HT1080 (cell line): ENCODE measurements at regions not wholly inside any gene's neighbourhood (a gene's known extent, or its start where the extent isn't known, plus 50 kb on each side); places are given as distances from the start of the nearest gene placed in this dataset.
"Not testable (repeated sequence)": the region's sequence is repeated elsewhere in the genome, so short reads cannot be mapped to it uniquely, and the experiment has no call there.

Source experiments
- DNase-seq: peaks from one replicate; pipeline ENCODE4 v3.0.0-alpha.2; 2015; ENCODE audit warnings: low read depth

DNA sequence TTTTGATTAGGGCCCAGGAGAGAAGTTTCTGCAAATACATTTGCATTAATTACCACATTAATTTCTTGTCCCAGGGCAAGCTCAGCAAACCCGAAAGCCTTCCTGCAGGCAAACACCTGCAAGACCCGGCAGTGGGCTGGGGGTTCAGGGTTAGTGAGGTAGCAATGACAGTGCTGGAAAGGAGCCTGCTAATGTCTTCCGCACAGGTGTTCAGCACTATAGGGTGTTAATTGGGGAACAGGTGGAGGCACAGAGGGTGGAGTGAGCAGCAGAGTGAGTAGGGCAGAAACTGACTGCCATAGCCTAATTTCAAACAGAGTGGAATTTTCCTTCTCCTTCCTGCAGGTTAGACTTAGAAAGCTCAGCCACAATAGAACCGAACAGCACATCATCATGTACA lies 50.9 kb upstream of the UBASH3B start:
- DNase-seq, result no peak

DNA sequence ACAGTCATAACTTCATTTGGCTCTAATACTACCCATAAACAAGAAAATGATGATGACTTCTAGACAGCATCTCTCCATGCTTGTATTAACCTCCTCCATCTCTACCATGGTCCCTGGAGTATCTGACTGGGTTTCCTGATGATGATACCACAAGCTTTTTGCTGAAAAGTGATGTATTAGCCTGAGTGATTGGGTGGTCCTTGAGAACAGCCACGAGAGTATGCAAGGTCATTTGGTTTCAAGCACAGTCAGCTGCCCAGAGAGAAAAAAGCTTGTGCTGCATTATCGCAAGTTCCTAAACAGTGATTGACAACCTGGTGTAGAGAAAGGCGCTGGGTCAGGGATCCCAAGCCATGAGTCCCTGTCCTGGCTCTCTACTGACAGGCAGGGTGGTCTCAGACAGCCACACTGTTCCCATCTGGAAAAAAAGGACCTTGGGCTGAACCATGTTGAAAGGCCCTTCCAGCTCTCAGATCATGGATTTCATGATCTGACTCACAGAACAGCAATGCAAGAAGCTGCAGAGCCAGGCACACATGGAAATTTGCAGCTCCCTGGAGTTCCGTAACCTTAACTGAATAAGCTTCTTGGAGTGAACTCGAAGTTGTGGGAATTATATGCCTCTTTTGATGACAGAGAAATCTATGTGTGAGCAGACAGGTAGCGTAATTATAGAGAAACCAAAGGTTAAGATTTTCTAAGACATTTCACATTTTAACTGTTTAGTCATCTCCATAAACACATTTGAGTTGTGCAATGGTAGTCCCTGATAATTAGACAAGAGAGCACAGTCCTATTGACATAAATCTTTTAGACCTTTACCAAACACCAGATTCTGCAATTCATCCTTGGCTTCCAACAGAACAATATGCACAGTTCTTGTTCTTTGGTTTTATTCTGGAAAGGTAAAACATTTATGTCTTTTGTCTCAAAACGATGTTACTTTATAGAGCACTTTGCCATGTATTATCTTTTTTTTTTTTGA lies 54.1 kb upstream of the UBASH3B start:
- DNase-seq, result peak; percentile 28

DNA sequence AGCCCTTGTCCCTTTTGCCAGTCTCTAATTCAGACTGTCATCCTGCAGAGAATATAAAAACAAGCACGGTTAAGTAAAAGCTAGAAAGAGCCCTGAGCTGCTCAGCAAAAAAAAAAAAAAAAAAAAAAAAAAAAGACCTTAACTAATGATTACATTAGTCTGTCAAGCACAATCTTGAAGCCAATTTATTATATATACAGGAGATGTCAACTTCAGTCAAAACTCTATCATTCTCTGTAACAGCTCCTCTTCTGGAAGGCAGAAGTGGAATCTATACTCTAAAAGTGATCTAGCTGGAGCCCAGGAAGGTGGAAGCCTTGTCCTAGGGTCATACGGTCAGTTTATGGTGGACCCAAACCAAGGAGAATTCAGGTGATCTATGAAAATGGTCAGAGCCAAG lies 55.2 kb upstream of the UBASH3B start:
- DNase-seq, result no peak

DNA sequence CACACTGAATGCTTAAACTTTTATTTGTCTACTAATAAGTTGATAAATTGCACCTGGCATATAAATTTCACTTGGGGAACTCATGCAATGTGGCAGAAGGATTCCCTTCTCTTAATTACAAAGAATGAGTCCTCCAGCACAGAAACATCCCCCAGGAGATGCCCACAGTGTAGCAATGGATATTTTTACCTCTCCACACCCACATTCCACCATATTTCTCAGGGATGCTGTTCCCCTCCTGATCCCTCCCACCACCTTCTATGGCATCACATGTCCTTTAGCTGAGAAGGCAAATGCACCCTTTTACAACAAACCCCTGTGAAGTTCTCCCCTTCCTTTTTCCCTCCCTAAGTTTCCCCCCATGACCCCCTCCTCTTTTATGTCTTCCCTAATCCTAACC lies 56.1 kb upstream of the UBASH3B start:
- DNase-seq, result no peak

DNA sequence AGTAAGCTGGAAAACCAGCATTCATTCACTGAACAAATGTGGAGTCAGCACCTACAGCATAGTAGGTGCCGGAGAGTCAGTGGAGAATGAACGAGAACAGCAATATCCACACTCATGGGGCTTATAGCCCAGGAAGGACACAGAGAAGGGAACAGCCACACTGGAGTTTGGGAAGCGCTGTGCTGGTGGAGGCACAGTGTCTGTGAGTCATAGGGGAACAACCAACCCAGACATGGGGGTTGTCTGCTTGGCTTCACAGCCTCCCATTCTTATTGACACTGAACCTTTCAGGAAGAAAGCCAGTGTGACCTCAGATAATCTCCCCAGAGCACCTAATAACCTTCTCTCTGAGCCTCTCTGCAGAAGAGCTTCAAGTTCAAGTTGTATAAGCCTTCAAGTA lies 56.6 kb upstream of the UBASH3B start:
- DNase-seq, result no peak

DNA sequence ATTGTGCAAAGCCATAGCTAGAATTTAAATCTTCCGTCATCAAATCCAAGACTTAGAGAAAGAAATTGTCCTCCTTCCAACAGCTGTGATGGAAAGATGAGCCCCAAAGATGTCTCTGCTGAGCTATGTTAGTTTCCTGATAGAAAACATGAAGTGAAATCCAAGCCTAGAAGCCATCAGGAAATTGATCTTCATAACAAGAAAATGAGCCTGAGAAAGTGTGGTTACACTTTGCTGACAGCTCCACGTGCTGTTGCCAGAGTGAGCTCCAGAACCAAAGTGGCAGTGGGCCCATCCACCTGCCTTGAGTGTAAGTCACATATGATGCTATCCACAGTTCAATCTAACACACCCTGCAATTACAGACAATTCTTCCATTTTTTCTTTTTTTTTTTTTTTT lies 58.0 kb upstream of the UBASH3B start:
- DNase-seq, result no peak

DNA sequence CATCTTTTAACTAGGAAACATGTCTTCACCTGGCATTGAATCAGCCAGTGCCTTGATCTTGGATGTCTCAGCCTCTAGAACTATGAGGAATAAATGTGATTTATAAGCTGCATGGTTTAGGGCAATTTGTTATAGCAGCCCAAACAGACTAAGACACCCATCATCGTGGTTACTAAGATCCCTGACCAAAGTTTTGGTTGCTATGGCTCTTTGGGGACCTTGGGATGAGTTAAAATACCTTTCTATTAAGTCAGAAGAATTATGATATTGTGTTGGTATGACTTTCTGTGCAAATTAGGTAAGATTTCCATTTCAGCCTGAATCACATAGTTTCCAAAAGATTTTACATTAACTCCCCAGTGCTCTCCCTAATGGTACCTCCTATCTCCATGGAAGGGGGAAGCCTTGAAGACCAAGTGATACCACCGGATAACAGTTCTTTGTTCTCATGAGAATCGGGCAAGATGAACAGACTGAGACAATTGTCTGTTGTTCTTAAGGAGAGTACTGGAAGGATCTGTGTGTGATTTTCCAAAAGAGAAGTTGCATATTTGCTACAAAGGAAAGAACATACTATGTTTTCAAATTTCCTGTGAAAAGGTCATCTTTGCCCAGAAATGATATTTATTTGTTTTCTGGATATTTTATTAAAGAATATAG lies 60.4 kb upstream of the UBASH3B start:
- DNase-seq, result no peak

DNA sequence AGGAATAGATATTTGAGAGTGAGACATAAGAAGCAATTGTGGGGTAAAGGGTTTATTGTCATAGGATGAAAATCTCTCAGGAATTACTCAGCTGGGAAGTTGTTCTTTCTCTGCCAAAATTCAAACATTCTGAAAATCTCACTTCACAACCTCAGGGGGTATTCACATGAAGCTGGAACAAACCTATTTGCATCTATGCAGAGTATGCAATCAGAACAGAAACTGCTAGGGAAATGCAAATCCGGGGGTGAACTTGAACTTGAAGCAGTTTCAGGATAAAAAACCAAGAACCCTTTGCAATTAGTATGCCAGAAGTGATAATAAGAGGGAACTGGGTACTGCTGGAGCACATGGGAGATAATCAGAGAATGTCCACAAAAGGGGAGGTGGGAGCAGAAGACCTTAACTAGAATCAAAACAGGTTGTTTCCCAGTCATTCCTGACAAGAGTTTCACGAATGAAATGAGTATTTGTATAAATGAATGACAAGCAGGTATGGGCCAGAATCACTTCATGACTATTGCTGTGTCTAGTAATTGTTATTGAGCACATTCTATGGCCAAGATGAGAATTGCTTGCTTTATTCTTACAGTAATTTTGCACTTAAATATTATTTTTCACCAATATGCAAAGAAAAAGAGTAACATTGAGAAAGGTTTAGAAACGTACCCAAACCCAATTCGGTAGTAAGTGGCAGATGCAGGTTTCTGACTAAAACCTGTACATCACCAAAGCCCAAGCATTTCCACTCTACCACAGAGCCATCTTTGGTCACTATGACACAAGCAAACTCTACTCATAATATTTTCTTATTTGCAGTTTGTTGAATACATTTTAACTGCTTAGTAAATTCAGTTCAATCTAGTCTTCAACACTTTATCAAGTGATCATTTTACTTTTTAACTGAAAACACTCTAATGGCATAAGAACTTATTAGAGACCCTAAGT lies 61.8 kb upstream of the UBASH3B start:
- DNase-seq, result no peak

DNA sequence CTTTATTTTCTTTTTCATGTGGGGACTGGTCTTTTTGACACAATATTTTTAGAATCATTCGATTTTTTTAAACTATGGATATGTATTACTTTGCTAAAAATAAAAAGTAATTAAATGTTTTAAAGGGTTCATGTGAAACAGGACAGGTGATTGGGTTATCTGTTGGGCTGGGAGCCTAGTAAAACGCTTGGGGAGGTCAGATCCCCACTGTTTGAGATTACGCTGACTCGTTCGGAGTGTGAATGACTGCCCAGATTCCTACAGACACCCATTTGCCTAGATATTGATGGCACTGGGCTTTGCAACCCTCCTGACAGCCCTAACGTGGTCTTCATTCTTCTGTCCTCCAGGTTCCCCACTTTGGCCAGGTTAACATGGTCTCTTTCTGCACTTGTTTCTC lies 62.9 kb upstream of the UBASH3B start:
- DNase-seq, result no peak

DNA sequence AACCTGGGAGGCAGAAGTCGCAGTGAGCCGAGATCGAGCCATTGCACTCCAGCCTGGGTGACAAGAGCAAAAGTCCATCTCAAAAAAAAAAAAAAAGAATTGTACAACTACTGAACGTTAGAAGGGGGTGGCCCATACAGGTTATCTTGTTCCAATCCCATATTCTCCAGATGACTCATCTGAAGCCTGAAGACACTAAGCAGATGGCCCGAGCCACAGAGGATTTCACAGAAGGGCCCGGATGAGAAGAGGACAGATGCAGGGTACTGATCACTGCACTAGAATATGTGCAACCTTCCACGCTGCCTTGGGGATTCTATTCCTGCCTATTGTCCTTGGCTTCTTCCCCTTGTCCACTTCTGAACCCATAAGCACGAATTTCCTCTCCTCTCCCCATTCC lies 70.9 kb upstream of the UBASH3B start:
- DNase-seq, result no peak

DNA sequence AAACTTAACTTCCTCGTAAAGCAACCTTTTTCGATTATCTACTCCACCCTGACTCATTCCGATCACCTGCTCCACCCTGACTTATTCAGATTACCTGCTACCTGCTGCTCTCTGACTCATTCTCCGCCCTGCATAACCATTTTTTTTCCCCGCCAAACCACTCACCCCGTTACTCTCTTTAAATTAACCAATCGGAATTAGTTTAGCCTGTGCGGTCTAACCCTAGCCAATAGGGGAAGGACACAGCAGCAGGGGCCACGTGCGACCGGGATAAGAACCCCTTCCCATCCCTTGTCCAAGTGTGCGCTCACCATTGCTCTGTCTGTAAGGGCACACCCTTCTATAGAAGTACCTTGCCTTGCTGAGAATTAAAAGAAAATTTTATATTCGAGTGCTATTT lies 75.5 kb upstream of the UBASH3B start:
- not testable (repeated sequence) for DNase-seq

DNA sequence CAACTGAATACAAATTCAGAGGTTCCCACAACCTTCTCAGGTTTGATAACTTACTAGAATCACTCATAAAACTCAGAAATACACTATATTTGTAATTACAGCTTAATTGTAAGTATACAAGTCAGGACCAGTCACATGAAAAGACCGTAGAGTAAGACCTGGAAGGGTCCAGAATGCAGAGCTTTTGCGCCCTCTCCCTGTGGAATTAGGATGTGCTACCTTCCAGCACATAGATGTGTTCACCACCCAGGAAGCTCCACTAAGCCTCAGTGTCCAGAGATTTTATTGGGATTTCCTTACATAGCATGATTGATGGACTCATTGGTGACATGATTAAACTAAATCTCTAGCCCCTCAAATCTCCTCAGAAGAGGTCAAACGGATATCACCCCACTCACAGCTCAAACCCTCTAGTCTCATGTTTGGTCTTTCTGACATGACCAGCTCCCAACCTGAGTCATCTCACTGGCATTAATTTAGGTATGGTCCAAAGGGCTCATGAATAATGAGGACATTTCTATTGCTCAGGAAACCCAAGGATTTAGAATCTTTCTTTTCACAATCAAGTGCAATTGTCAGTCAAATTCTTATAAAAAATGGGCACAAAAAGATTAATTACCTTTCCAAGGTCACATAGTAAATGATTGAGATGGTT lies 77.2 kb upstream of the UBASH3B start:
- no peak for DNase-seq

DNA sequence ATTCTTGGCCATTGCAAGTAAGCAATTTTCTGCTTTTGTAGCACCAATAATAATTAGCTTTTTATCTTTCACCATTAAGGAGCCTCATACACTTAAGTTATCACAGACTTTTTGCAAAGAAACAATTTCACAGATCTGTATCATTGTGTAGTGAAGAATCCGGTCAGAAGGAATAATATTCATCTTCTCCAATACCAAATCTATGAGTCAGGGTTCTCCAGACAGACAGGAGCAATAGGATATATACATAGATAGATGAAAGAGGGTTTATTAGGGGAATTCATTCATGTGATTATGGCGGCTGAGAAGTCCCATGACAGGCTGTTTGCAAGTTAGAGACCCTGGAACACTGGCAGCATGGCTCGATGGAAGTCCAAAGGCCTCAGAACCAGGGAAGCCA lies 82.9 kb upstream of the UBASH3B start:
- DNase-seq, result no peak

DNA sequence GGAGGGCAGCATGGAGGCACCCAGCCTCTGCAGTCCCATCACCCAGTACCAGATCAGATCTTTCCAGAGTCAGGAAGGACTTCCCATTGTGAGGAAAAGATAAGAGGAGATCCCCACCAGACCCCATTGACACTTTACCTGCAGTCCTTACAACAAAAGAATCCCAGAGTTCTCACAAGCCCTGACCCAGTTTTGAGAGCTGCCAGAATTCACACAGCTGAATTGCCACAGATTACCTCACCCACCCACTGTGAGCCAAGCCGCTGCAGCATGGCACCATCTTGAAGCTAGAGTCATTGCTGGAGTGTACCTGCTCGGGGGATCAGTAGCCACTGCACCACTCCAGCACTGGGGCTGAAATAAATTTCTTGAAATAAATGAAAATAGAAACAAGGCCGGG lies 91.8 kb upstream of the UBASH3B start:
- DNase-seq, result no peak

DNA sequence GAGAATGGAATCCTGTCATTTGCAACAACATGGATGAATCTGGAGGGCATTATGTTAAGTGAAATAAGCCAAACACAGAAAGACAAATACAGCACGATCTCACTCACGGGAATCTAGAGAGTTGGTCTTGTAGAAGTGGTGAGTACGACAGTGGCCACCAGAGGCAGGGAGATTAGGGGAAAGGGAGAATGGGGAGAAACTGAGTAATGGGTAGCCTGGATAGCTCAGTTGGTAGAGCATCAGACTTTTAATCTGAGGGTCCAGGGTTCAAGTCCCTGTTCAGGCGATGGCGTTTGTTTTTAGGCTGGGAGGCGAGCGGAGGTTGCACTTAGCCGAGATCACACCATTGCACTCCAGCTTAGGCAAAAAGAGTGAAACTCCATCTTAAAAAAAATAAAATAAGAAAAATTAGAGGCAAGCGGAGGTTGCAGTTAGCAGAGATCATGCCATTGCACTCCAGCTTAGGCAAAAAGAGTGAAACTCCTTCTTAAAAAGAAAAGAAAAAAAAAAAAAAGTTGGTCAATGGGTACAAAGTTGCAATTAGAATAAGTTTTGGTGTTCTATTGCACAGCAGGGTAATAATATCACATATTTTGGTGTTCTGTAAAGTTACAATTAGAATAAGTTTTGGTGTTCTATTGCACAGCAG lies 95.7 kb upstream of the UBASH3B start:
- peak; percentile 96 for DNase-seq

DNA sequence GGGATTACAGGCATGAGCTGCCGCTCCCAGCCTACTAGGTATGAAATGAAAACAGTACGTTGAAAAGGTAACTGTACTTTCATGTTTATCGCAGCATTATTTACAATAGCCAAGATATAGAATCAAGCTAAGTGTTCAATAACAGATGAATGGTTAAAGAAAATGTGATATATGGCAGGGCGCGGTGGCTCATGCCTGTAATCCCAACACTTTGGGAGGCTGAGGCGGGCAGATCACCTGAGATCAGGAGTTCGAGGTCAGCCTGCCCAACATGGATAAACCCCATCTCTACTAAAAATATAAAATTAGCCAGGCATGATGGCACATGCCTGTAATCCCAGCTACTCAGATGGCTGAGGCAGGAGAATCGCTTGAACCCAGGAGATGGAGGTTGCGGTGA lies 96.3 kb upstream of the UBASH3B start:
- peak; percentile 38 for DNase-seq

DNA sequence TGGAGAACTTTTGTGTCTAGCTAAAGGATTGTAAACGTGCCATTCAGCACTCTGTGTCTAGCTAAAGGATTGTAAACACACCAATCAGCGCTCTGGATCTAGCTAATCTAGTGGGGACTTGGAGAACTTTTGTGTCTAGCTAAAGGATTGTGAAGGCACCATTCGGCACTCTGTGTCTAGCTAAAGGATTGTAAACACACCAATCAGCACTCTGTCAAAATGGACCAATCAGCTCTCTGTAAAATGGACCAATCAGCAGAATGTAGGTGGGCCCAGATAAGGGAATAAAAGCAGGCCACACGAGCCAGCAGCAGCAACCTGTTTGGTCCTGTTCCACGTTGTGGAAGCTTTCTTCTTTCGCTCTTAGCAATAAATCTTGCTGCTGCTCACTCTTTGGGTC lies 98.4 kb upstream of the UBASH3B start:
- not testable (repeated sequence) for DNase-seq

DNA sequence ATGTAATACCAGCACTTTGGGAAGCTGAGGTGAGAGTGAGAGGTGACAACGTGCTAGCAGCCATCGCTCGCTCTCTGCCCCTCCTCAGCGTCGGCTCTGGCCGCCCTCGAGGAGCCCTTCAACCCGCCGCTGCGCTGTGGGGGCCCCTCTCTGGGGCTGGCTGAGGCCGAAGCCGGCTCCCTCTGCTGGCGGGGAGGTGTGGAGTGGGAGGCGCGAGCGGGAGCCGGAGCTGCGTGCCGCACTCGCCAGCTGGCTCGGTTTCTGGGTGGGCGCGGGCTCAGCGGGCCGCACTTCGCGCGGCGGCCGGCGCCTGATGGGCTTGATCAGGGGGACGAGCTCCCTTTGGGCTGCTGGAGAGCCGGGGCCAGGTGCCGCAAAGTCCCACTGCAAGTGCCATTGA lies 98.9 kb upstream of the UBASH3B start:
- DNase-seq, result no peak

DNA sequence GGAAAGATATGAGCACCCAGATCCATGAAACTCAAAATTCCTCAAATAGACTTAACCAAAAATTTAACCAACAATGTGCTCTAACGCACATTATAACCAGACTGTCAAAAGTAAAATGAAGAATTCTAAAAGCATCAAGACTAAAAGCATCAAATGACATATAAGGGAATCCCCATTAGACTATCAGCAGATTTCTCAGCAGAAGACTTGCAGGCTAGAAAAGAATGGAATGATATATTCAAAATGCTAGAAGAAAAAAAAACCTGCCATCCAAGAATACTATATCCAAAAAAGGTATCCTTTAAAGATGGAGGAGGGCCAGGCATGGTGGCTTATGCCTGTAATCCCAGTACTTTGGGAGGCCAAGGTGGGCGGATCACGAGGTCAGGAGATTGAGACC lies 117.5 kb upstream of the UBASH3B start:
- DNase-seq, result no peak

DNA sequence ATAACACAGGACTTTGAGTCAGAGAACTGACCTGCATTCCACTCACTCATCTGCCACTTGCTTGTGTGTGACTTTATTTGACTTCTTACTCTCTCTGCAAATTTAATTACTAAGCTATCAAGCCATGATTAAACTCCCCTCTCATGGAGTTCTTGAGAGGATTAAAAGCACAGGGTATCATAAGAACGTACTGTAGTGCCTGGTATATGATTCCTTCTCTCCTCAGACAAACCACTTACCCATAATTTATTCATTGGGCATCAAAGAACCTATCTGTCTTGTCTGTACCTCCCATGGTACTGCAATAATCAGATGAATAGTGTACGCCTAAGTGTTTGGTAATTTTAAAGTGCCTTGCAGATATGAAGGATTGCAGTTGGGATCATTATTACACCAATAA lies 130.6 kb upstream of the UBASH3B start:
- no peak for DNase-seq
